NCI-H1092 (cell line): ENCODE measurements at regions not wholly inside any gene's neighbourhood (a gene's known extent, or its start where the extent isn't known, plus 50 kb on each side); places are given as distances from the start of the nearest gene placed in this dataset.
"Not testable (repeated sequence)": the region's sequence is repeated elsewhere in the genome, so short reads cannot be mapped to it uniquely, and the experiment has no call there.

Experiments
- DNase-seq: peaks from one replicate; lab custom pipeline; 2025; lab: John Stamatoyannopoulos, UW

DNA sequence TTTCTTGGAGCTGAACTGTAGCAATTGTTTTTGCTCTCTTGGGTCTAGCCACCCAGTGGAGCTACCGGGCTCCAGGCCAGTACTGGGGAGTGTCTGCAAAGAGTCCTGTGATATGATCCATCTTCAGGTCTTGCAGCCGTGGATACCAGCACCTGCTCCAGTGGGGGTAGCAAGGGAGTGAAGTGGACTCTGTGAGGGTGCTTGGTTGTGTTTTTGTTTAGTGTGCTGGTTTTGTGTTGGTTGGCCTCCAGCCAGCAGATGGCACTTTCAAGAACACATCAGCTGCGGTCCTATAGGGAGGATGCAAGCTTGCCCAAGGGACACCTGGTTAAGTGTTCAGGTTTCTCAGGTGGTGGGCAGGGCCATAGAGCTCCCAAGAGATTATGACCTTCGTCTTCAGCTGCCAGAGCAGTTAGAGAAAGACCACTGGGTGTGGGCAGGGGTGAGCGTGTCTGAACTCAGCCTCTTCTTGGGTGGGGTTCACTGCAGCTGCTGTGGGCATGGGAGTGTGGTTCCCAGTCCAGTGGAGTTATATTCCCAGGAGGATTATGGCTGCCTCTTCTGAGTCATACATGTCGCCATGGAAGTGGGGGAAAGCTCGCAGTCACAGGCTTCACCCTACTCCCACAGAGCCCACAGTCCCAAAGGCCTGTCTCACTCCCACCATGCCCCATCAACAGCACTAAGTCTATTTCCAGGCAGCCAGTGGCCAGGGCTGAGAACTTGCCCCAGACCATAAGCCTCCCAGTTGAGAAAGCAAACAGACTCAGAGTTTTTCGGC lies 811.6 kb downstream of the GLUD2 start:
- DNase-seq, result no peak

DNA sequence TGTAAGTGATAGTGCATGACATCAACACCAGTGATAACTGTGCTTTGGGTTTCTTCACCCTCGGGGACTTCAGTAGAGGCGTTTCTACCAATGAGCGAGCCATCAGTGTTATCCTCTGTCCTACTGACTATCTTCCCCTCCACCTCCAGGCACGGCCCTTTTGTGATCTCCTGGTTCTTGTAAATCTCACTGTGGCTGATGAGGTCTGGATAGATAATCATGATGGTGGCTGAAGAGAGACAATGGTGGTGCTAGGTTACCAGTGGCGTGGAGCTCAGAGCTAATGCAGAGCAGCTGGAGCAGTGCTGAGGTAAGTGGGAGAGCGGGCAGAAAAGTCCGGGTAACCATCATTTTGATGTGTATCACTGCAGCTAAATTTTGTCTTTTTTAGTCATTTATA lies 816.6 kb downstream of the GLUD2 start:
- no peak for DNase-seq

- no peak for DNase-seq
Measured at GRCh38 chrX:121864561-121864960, 817.2 kb downstream of the GLUD2 start.

DNA sequence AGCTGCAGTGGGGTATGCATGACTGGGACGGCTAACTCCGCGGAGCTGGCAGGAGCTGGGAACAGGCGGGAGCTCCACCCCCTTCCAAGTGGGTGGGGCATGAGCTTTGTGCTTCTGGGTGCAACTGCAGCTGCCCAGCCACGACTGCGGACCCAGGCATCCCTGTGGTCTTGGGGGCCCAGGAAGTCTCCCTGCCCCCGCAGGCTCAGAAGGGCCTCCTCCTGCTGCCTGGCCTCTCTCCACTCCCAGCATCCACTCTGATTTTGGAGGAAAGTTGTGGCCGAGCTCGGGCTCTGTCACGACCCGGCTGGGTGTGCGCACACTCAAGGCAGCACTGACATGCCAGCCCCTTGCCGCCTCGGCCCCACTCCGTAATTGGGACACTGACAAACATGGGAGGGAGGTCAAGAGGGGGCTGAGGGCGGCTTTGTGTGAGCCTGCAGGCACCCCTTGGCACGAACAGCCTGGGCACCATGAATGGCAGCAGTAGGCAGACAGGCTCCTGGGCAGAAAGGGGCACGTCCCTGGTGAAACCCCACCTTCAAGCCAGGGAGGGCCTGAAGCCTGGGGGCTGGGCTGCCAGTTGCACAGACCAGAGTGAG lies 822.6 kb downstream of the GLUD2 start:
- DNase-seq, result no peak

GRCh38 chrX:121871122-121871521 lies 823.7 kb downstream of the GLUD2 start:
- no peak for DNase-seq

GRCh38 chrX:121876305-121876704 lies 828.9 kb downstream of the GLUD2 start:
- no peak for DNase-seq

DNA sequence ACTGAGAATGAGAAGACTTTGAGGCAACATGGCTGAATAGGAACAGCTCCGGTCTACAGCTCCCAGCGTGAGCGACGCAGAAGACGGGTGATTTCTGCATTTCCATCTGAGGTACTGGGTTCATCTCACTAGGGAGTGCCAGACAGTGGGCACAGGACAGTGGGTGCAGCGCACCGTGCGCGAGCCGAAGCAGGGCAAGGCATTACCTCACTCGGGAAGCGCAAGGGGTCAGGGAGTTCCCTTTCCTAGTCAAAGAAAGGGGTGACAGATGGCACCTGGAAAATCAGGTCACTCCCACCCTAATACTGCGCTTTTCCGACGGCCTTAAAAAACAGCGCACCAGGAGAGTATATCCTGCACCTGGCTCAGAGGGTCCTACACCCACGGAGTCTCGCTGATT lies 829.9 kb downstream of the GLUD2 start:
- DNase-seq, result not testable (repeated sequence)

- DNase-seq, result no peak
Measured at GRCh38 chrX:121886557-121886956, 839.1 kb downstream of the GLUD2 start.

DNA sequence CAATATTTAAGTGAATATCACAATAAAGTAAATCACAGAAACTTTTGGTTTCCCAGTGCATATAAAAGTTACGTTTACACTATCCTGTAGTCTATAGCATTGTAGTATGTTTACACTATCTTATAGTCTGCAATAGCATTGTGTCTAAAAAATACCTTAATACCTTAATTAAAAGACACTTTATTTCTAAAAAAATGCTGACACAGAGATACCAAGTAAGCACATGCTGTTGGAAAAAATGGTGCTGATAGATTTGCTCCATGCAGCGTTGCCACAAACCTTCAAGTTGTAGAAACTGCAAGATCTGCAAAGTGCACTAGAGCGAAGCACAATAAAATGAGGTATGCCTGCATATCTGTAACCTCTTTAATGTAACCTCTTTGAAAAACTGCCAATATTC lies 847.3 kb downstream of the GLUD2 start:
- DNase-seq, result no peak

GRCh38 chrX:121902463-121902862 lies 855.1 kb downstream of the GLUD2 start:
- no peak for DNase-seq

GRCh38 chrX:121903961-121904360 lies 856.6 kb downstream of the GLUD2 start:
- DNase-seq, result no peak

GRCh38 chrX:121921258-121921657 lies 873.8 kb downstream of the GLUD2 start:
- DNase-seq, result no peak

GRCh38 chrX:121931567-121931966 lies 884.2 kb downstream of the GLUD2 start:
- DNase-seq, result no peak

- DNase-seq, result no peak
Measured at GRCh38 chrX:121932688-121933087, 885.3 kb downstream of the GLUD2 start.

GRCh38 chrX:121949041-121949760 lies 901.8 kb downstream of the GLUD2 start:
- no peak for DNase-seq

DNA sequence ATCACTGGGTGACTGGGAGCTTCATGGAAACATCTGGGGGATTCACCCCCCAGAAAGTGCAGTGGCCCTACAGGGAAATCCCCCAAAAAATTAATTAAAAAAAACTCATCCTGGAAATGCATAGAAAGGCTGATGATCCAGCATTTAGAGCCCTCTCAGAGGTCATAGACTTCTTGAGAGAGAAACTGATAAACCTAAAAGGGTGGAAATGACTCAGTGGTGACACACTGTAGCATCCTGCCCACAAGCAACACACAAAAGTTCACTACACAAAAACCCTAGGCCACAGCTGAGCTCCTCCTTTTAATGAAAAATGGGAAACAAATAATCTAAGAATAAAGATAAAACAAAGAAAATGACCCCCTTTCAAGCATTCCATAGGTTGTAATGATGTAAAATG lies 911.5 kb downstream of the GLUD2 start:
- no peak for DNase-seq

GRCh38 chrX:121975671-121976070 lies 928.3 kb downstream of the GLUD2 start:
- no peak for DNase-seq

- DNase-seq, result no peak
Measured at GRCh38 chrX:121987163-121987562, 939.8 kb downstream of the GLUD2 start.

- DNase-seq, result no peak
Measured at GRCh38 chrX:121987835-121988234, 940.4 kb downstream of the GLUD2 start.

DNA sequence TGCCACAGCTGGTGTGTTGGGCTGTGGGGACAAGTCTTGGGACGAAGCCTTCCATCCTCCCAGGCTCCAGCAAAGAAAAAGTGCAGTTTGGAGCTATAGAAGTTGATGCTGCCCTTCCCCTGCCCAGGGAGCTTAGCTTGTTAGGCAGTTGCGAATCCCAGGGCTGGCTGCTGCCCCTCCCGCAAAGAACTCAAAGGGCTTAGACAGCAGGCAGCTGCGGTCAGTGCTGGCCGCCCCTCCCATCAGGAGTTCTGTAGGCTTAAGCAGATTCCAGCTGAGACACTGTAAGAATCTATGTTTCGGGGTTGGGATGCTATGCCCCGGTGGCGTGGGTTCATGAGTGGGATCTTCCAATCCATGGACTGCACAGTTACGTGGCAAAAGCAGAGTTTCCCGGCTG lies 956.7 kb downstream of the GLUD2 start:
- no peak for DNase-seq

- peak; percentile 6 for DNase-seq
Measured at GRCh38 chrX:122026665-122027064, 979.3 kb downstream of the GLUD2 start.

GRCh38 chrX:122046226-122046625 lies 998.8 kb downstream of the GLUD2 start:
- DNase-seq, result no peak

DNA sequence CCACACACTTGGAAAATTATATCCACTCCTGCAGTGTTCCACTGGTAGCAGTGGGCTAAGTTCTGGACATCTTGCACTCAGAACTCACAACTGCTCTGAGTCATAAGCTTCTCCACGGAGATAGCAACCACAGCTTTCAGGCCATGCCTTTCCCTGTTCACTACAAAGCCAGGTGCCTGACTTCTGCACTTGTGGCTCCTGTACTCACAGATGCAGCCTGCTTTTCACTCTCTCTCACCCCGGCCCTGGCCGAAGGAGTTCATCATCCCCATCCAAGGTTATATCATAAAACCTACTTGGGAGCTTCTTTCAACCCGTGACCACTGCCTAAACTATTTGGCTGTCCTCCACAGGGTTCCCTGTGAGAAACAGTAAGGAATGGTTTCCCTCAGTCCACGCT lies 999.4 kb downstream of the GLUD2 start:
- DNase-seq, result no peak
